ENCODE measurements at regions not wholly inside any gene's neighbourhood (a gene's known extent, or its start where the extent isn't known, plus 50 kb on each side); places are given as distances from the start of the nearest gene placed in this dataset.

DNA sequence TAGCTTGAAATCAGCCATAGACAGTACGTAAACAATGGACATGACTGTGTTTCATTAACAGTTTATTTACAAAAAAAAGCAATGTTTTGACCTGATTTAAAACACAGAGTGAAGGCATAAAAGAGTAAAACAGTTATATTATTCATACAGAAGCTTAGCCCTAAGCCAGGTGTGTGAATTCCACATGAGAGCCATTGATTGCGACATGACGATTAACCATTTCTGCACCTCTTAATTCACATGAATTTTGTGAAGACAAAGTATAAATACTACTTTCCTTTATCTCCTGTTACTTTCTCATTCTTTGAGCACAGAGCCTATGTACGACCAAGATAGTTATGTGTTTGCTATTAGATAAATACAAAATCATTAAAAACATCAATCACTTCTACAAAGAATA lies 55.0 kb upstream of the MAGEB18 start:
- no peak for ATAC-seq
- Histone ChIP-seq H3K4me3 (no peak overlapping the region), H3K79me2 (ENCODE audit: control insufficient read depth, insufficient read depth, low read length) (no peaks in the 10 kb centered on the region), H3K9me3 (replicated peaks; ENCODE audit: control insufficient read depth, insufficient read depth, low read depth, low read length) (no peaks in the 10 kb centered on the region; the same call in 1 of the 2 replicates), H2AFZ (ENCODE audit: low read depth, low read length) (no peak overlapping the region), H3K9me1 (ENCODE audit: control insufficient read depth, insufficient read depth, low read length) (no peaks in the 10 kb centered on the region), H3K36me3 (ENCODE audit: control insufficient read depth, insufficient read depth, low read length) (no peaks in the 10 kb centered on the region), H3K27ac (ENCODE audit: extremely low read depth, low read depth, low read length) (no peak overlapping the region), H4K20me1 (replicated peaks; ENCODE audit: control insufficient read depth, insufficient read depth, low read length) (no peaks in the 10 kb centered on the region), H3K4me1 (replicated peaks in 1 of 2; ENCODE audit: control insufficient read depth in 2 of 2, insufficient read depth in 2 of 2, low read length in 2 of 2) (no peaks in the 10 kb centered on the region), H3K27me3 (ENCODE audit: control insufficient read depth in 2 of 2, insufficient read depth in 2 of 2, low read length in 2 of 2) (no peaks in the 10 kb centered on the region), H3K4me2 (ENCODE audit: insufficient read depth, low read length) (no peak overlapping the region), H3K9ac (ENCODE audit: insufficient read depth in 1 of 2, low read depth in 2 of 2, low read length in 2 of 2) (no peak overlapping the region)
- WGBS (ENCODE audit: insufficient coverage, low coverage, missing lambda C conversion rate) = 2% methylated on average over 4 of the region's 4 CpGs
- in situ Hi-C loops (cut with MboI) (no loop called here), intact Hi-C loops (cut with micrococcal nuclease) (no loop called here)
- BruUV-seq (replicated peaks) = no TSS peak
- ChIA-PET POLR2A (no interaction called here), CTCF (ENCODE audit: low intra/inter-chr PET ratio) (no interaction called here)
- no peak for DNase-seq (ENCODE audit: extremely low read depth in 1 of 4, low spot score in 3 of 4)
- no peak for FAIRE-seq
- TF ChIP-seq, protein P1, sequence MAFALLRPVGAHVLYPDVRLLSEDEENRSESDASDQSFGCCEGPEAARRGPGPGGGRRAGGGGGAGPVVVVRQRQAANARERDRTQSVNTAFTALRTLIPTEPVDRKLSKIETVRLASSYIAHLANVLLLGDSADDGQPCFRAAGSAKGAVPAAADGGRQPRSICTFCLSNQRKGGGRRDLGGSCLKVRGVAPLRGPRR (CRISPR knock-in tag; IDR thresholded peaks at IDR 0.05) = no peak
- TF ChIP-seq ESRRA (IDR thresholded peaks at IDR 0.05; ENCODE audit: borderline replicate concordance, low read depth) (no peak), TBL1XR1 (IDR thresholded peaks at IDR 0.05; ENCODE audit: low read length in 2 of 2) (no peak), BCL6 (CRISPR knock-in tag; IDR thresholded peaks at IDR 0.05) (no peak), RAD51 (IDR thresholded peaks at IDR 0.05; ENCODE audit: borderline replicate concordance, low read depth) (no peak), ZNF668 (CRISPR knock-in tag; IDR thresholded peaks at IDR 0.05) (no peak), ZNF41 (CRISPR knock-in tag; conservative IDR thresholded peaks at IDR 0.05) (no peak), MCM2 (IDR thresholded peaks at IDR 0.05; ENCODE audit: low read depth) (no peak), MEF2A (IDR thresholded peaks at IDR 0.05; ENCODE audit: control insufficient read depth, low read depth, low read length) (no peak), ZNF239 (CRISPR knock-in tag; IDR thresholded peaks at IDR 0.05) (no peak), FIP1L1 (IDR thresholded peaks at IDR 0.05; ENCODE audit: low read depth, low read length, poor library complexity, severe bottlenecking) (no peak), YBX1 (IDR thresholded peaks at IDR 0.05) (no peak), ZNF830 (CRISPR knock-in tag; IDR thresholded peaks at IDR 0.05) (no peak), HNRNPH1 (optimal IDR thresholded peaks at IDR 0.05; ENCODE audit: low read depth, low read length) (no peak)

All from K562 (cell line).